HCT116 (cell line): ENCODE measurements at regions not wholly inside any gene's neighbourhood (a gene's known extent, or its start where the extent isn't known, plus 50 kb on each side); places are given as distances from the start of the nearest gene placed in this dataset.

Experiments used
- ATAC-seq: fragments of 200-7000 bp; cut with Tn5 transposase; 2 replicates; pipeline ENCODE4 v1.9.1; 2020; ENCODE audit warnings: mild to moderate bottlenecking, moderate library complexity
- BruUV-seq: library from RNA; stranded (reverse); fragments of 400-500 nt; replicated peaks from 2 replicates; lab custom pipeline; 2021; lab: Mats Ljungman, UMichigan
- CTCF ChIA-PET: fragments of 300-600 bp; sonication (Branson Sonifier 250); formaldehyde crosslinking; loops from one replicate; lab custom pipeline; 2021; ENCODE audit warnings: antibody characterized with exemption; lab: Charles Lee
- POLR2A ChIA-PET: fragments of 300-600, 350-600 bp; sonication (Branson Sonifier 250); formaldehyde crosslinking; loops from one replicate; lab custom pipeline; 2021; ENCODE audit warnings: antibody characterized with exemption; lab: Charles Lee
- RAD21 ChIA-PET, 2 experiments: fragments of 300-600 bp; sonication (Branson Sonifier 250); formaldehyde crosslinking; loops; one replicate each; lab custom pipeline; 2023; ENCODE audit warnings: low total read pairs in 2 of 2; ENCODE audit not compliant: uncharacterized antibody in 2 of 2, unreplicated experiment in 2 of 2, low non-redundant PET in 1 of 2; lab: Charles Lee
- DNase-seq: peaks from one replicate; pipeline ENCODE4 v3.0.0-alpha.2; 2010; ENCODE audit warnings: low read depth, low spot score
- H2AFZ ChIP-seq: fragments of 200-600 bp; shearing (Covaris generic), sonication (generic); 2 replicates; pipeline ENCODE4 v1.6.1; 2017; ENCODE audit warnings: low read depth, mixed run types, mixed read lengths, antibody characterized with exemption, low read length; ENCODE audit not compliant: poor library complexity, severe bottlenecking
- H3K27ac ChIP-seq: 2 replicates; pipeline ENCODE4 v1.5.1; 2012; ENCODE audit warnings: low read depth, low read length
- H3K27me3 ChIP-seq: fragments of 200-600 bp; sonication (generic); 2 replicates; pipeline ENCODE4 v1.6.1; 2016; ENCODE audit warnings: mixed run types, low read length, mixed read lengths; ENCODE audit not compliant: insufficient read depth
- H3K36me3 ChIP-seq, 2 experiments: fragments of 200-500 bp in 1 of 2; fragments of 200-600 bp in 1 of 2; sonication (Bioruptor generic) in 1 of 2; sonication (generic) in 1 of 2; 2 replicates each; pipeline versions ENCODE4 v1.5.1 to v1.6.1; 2014 to 2016; ENCODE audit warnings: low read length in 2 of 2, inconsistent platforms in 1 of 2, mixed read lengths in 1 of 2, mixed run types in 1 of 2; ENCODE audit not compliant: insufficient read depth in 2 of 2, control insufficient read depth in 1 of 2
- H3K4me1 ChIP-seq, 2 experiments: fragments of 200-600 bp in 1 of 2; sonication (generic) in 1 of 2; 2 replicates each; pipeline versions ENCODE4 v1.5.1 to v1.6.1; 2012 to 2017; ENCODE audit warnings: low read length in 2 of 2, inconsistent platforms in 1 of 2, mild to moderate bottlenecking in 1 of 2, mixed read lengths in 1 of 2, mixed run types in 1 of 2, moderate library complexity in 1 of 2; ENCODE audit not compliant: insufficient read depth in 2 of 2, control insufficient read depth in 1 of 2
- H3K4me2 ChIP-seq: fragments of 200-600 bp; sonication (generic); 2 replicates; pipeline ENCODE4 v1.6.1; 2017; ENCODE audit warnings: mixed run types, low read length, mixed read lengths
- H3K4me3 ChIP-seq, 2 experiments: fragments of 200-600 bp in 1 of 2; sonication (generic) in 1 of 2; replicated peaks in 1 of 2; 2 replicates each; pipeline ENCODE4 v1.5.1; 2011 to 2016; ENCODE audit warnings: low read length in 2 of 2, control low read depth in 1 of 2, low read depth in 1 of 2, mild to moderate bottlenecking in 1 of 2, mixed read lengths in 1 of 2, mixed run types in 1 of 2
- H3K79me2 ChIP-seq: fragments of 200-600 bp; sonication (generic); 2 replicates; pipeline ENCODE4 v1.6.1; 2017; ENCODE audit warnings: mild to moderate bottlenecking, mixed run types, low read length, moderate library complexity, mixed read lengths; ENCODE audit not compliant: insufficient read depth
- H3K9ac ChIP-seq: fragments of 200-600 bp; sonication (generic); 2 replicates; pipeline ENCODE4 v1.6.1; 2016; ENCODE audit warnings: low read length, mixed read lengths
- H3K9me2 ChIP-seq: fragments of 200-600 bp; sonication (generic), shearing (Covaris generic); 2 replicates; pipeline ENCODE4 v1.6.1; 2017; ENCODE audit warnings: mixed run types, mild to moderate bottlenecking, moderate library complexity; ENCODE audit not compliant: insufficient read depth
- H3K9me3 ChIP-seq, 2 experiments: fragments of 200-500 bp in 1 of 2; fragments of 200-600 bp in 1 of 2; sonication (Bioruptor generic) in 1 of 2; sonication (generic) in 1 of 2; 2 replicates each; pipeline ENCODE4 v1.6.1; 2014 to 2017; ENCODE audit warnings: low read length in 2 of 2, mixed read lengths in 2 of 2, inconsistent platforms in 1 of 2, low read depth in 1 of 2, mild to moderate bottlenecking in 1 of 2, mixed run types in 1 of 2, moderate library complexity in 1 of 2; ENCODE audit not compliant: control insufficient read depth in 1 of 2, insufficient read depth in 1 of 2
- H4K20me1 ChIP-seq: fragments of 200-600 bp; sonication (generic), shearing (Covaris generic); 2 replicates; pipeline ENCODE4 v1.6.1; 2017; ENCODE audit warnings: mixed run types, mild to moderate bottlenecking, moderate library complexity; ENCODE audit not compliant: insufficient read depth
- ATF3 ChIP-seq: IDR thresholded peaks from 2 replicates; pipeline ENCODE4 v1.6.1; 2012
- CBX3 ChIP-seq: IDR thresholded peaks from 2 replicates; pipeline ENCODE4 v1.6.1; 2012; ENCODE audit warnings: low read depth
- CEBPB ChIP-seq: IDR thresholded peaks from 2 replicates; pipeline ENCODE4 v1.6.1; 2012; ENCODE audit warnings: low read depth
- CTCF ChIP-seq, 3 experiments: fragments of 200-600 bp in 1 of 3; sonication (generic) in 1 of 3; IDR thresholded peaks in 2 of 3; conservative IDR thresholded peaks in 1 of 3; 2 replicates each; pipeline ENCODE4 v1.5.1; 2012 to 2017; ENCODE audit warnings: low read depth in 2 of 3, low read length in 2 of 3, antibody characterized with exemption in 1 of 3, borderline replicate concordance in 1 of 3, control low read depth in 1 of 3, mild to moderate bottlenecking in 1 of 3, mixed read lengths in 1 of 3, mixed run types in 1 of 3, moderate library complexity in 1 of 3; ENCODE audit not compliant: insufficient read depth in 1 of 3
- EGR1 ChIP-seq: IDR thresholded peaks from 2 replicates; pipeline ENCODE4 v1.6.1; 2012; ENCODE audit warnings: low read depth
- ELF1 ChIP-seq: IDR thresholded peaks from 2 replicates; pipeline ENCODE4 v1.6.1; 2012; ENCODE audit warnings: low read depth, borderline replicate concordance
- EZH2 ChIP-seq: fragments of 200-600 bp; sonication (generic); IDR thresholded peaks from 2 replicates; pipeline ENCODE4 v1.6.1; 2017; ENCODE audit warnings: antibody characterized with exemption, mixed run types
- EZH2phosphoT487 ChIP-seq: fragments of 200-600 bp; IDR thresholded peaks from 2 replicates; pipeline ENCODE4 v1.6.1; 2018; ENCODE audit warnings: antibody characterized with exemption, borderline replicate concordance
- FOSL1 ChIP-seq: IDR thresholded peaks from 2 replicates; pipeline ENCODE4 v1.6.1; 2012; ENCODE audit warnings: low read depth
- JUND ChIP-seq: IDR thresholded peaks from 2 replicates; pipeline ENCODE4 v1.6.1; 2012
- RAD21 ChIP-seq: IDR thresholded peaks from 2 replicates; pipeline ENCODE4 v1.6.1; 2012; ENCODE audit warnings: low read depth, mild to moderate bottlenecking
- SIN3A ChIP-seq: IDR thresholded peaks from 2 replicates; pipeline ENCODE4 v1.6.1; 2012; ENCODE audit warnings: low read depth
- SP1 ChIP-seq: IDR thresholded peaks from 2 replicates; pipeline ENCODE4 v1.6.1; 2012; ENCODE audit warnings: low read depth
- TCF7L2 ChIP-seq: IDR thresholded peaks from 2 replicates; pipeline ENCODE4 v1.7.0; 2011; ENCODE audit warnings: borderline replicate concordance, inconsistent platforms; ENCODE audit not compliant: insufficient read depth, insufficient read length; ENCODE audit errors: extremely low read depth
- YY1 ChIP-seq: IDR thresholded peaks from 2 replicates; pipeline ENCODE4 v1.6.1; 2011; ENCODE audit warnings: low read length, low read depth, moderate library complexity, mild to moderate bottlenecking; ENCODE audit not compliant: insufficient replicate concordance; ENCODE audit errors: extremely low read depth
- ZNF274 ChIP-seq: fragments of 200-500 bp; sonication (Bioruptor generic); IDR thresholded peaks from 2 replicates; pipeline ENCODE4 v1.6.1; 2014; ENCODE audit warnings: mild to moderate bottlenecking, low read depth, low read length, inconsistent platforms
- intact Hi-C: fragments of 100-400 bp; cut with micrococcal nuclease; formaldehyde crosslinking; loops from 2 replicates; pipeline ENCODE4 v1.10.0; 2022
- TF ChIP-seq, protein P1 (sequence below): IDR thresholded peaks from 2 replicates; pipeline ENCODE4 v1.6.1; 2012

GRCh38 chr1:47621483-47621882 lies 183.6 kb downstream of the FOXD2 start:
- BruUV-seq, result no TSS peak
- Histone ChIP-seq H3K4me2 (no peak overlapping the region), H3K27ac (no peak overlapping the region), H3K79me2 (no peaks in the 10 kb centered on the region), H3K4me3 (no peak overlapping the region), H3K27me3 (no peaks in the 10 kb centered on the region), H3K9me3 (no peaks in the 10 kb centered on the region), H2AFZ (no peak overlapping the region), H3K9me2 (no peaks in the 10 kb centered on the region), H3K9ac (no peak overlapping the region), H3K4me1 (peaks cover 6% of the 10 kb centered on the region in 2 experiments; a peak in 2 of 4 replicates), H3K36me3 (no peaks in the 10 kb centered on the region), H4K20me1 (no peaks in the 10 kb centered on the region)
- POLR2A ChIA-PET, result no interaction called here
- ATAC-seq, result no peak
- no peak for DNase-seq
- RAD21 ChIA-PET, result no interaction called here
- intact Hi-C loops, result loop anchor here (5.0 kb wide), 1 partner anchor 184 kb away; the partner anchor contains the start of gene FOXD2
- no peak for TF ChIP-seq ELF1
- TF ChIP-seq, protein P1, sequence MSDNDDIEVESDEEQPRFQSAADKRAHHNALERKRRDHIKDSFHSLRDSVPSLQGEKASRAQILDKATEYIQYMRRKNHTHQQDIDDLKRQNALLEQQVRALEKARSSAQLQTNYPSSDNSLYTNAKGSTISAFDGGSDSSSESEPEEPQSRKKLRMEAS, result no peak
- TF ChIP-seq EGR1, result no peak
- no peak for TF ChIP-seq FOSL1
- no peak for TF ChIP-seq YY1
- TF ChIP-seq TCF7L2, result no peak
- no peak for TF ChIP-seq ZNF274
- CTCF ChIA-PET, result interaction anchor here (0.6 kb wide), 1 partner anchor 282 kb away, joined by 4 read pairs; no protein-coding TSS in a partner anchor

- no peaks in the 10 kb centered on the region for H3K36me3 ChIP-seq
- no peak overlapping the region for H3K4me3 ChIP-seq
- H3K4me2 ChIP-seq, result no peak overlapping the region
- no TSS peak for BruUV-seq
- no peaks in the 10 kb centered on the region for H4K20me1 ChIP-seq
- intact Hi-C loops, result loop anchor here (5.0 kb wide), 1 partner anchor 185 kb away; the partner anchor contains the start of gene FOXD2
- CTCF ChIA-PET, result interaction anchor here (0.6 kb wide), 1 partner anchor 282 kb away, joined by 4 read pairs; no protein-coding TSS in a partner anchor
- H3K27me3 ChIP-seq, result no peaks in the 10 kb centered on the region
- TF ChIP-seq EZH2, result no peak
- no peak for TF ChIP-seq TCF7L2
- no peak for TF ChIP-seq ATF3
- no peak for TF ChIP-seq CBX3
- no peak for TF ChIP-seq ZNF274
- no peak for TF ChIP-seq FOSL1
- TF ChIP-seq SP1, result no peak
- TF ChIP-seq SIN3A, result no peak
- no peak for TF ChIP-seq RAD21
- no peak for TF ChIP-seq CEBPB
- no peak for TF ChIP-seq JUND
- TF ChIP-seq ELF1, result no peak
- no peak for TF ChIP-seq EZH2phosphoT487
- no peak for TF ChIP-seq CTCF (IDR thresholded peaks at IDR 0.05 in 2 of 3, conservative IDR thresholded peaks at IDR 0.05 in 1 of 3; ENCODE audit: borderline replicate concordance in 1 of 3, insufficient read depth in 1 of 3, low read depth in 2 of 3, low read length in 2 of 3)
- ATAC-seq, result no peak
- H3K9me3 ChIP-seq, result no peaks in the 10 kb centered on the region
- no peak overlapping the region for H2AFZ ChIP-seq
- POLR2A ChIA-PET, result no interaction called here
- DNase-seq, result no peak
- H3K4me1 ChIP-seq, result peaks cover 6% of the 10 kb centered on the region in 2 experiments; a peak in 2 of 4 replicates
- no peak overlapping the region for H3K9ac ChIP-seq
- H3K9me2 ChIP-seq, result no peaks in the 10 kb centered on the region
- no peaks in the 10 kb centered on the region for H3K79me2 ChIP-seq
- RAD21 ChIA-PET, result no interaction called here
- no peak overlapping the region for H3K27ac ChIP-seq
These were observed 184.1 kb downstream of the FOXD2 start for GRCh38 chr1:47621977-47622376.
